ENCODE measurements at regions not wholly inside any gene's neighbourhood (a gene's known extent, or its start where the extent isn't known, plus 50 kb on each side); places are given as distances from the start of the nearest gene placed in this dataset.

DNA sequence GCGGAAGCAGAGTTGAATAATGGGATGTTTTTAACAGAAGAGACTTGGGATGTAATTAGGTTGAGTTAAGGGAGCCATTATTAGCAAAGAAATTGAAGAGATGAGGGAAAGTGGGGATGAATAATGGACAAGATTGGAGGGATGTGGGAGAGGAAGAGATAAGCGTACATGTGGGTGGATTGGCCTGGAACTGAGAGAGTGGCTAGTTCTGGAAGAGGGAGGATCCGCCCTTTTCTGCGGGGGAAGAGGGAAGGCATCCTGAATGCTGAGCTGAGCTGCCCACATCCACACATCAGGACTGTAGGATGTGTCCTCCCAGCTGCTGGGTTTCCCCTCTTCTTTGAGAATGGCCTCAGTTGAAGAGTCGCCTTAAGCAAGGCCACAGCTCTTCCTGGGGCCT, 68.3 kb upstream of the CADM1 start:
- Histone ChIP-seq H3K4me2 (ENCODE audit: low read length) (no peak overlapping the region), H3K9ac (ENCODE audit: low read length) (no peak overlapping the region), H2AFZ (ENCODE audit: low read depth, low read length) (no peak overlapping the region), H3K9me2 (ENCODE audit: insufficient read depth, low read length) (no peaks in the 10 kb centered on the region), H3K9me3 (ENCODE audit: low read length) (no peaks in the 10 kb centered on the region), H3K27me3 (ENCODE audit: insufficient read depth, low read depth, low read length) (no peaks in the 10 kb centered on the region), H3K79me2 (replicated peaks; ENCODE audit: insufficient read depth, low read length) (no peaks in the 10 kb centered on the region), H3F3A (ENCODE audit: insufficient read depth, low read length, poor library complexity, severe bottlenecking) (no peaks in the 10 kb centered on the region), H3K36me3 (ENCODE audit: insufficient read depth, low read length) (no peaks in the 10 kb centered on the region), H4K20me1 (ENCODE audit: insufficient read depth) (no peaks in the 10 kb centered on the region), H3K27ac (ENCODE audit: low read length) (no peak overlapping the region), H3K4me3 (ENCODE audit: low read length) (no peak overlapping the region)
- TF ChIP-seq EP300 (conservative IDR thresholded peaks at IDR 0.05; ENCODE audit: poor library complexity, severe bottlenecking), result no peak
- TF ChIP-seq, protein P1, sequence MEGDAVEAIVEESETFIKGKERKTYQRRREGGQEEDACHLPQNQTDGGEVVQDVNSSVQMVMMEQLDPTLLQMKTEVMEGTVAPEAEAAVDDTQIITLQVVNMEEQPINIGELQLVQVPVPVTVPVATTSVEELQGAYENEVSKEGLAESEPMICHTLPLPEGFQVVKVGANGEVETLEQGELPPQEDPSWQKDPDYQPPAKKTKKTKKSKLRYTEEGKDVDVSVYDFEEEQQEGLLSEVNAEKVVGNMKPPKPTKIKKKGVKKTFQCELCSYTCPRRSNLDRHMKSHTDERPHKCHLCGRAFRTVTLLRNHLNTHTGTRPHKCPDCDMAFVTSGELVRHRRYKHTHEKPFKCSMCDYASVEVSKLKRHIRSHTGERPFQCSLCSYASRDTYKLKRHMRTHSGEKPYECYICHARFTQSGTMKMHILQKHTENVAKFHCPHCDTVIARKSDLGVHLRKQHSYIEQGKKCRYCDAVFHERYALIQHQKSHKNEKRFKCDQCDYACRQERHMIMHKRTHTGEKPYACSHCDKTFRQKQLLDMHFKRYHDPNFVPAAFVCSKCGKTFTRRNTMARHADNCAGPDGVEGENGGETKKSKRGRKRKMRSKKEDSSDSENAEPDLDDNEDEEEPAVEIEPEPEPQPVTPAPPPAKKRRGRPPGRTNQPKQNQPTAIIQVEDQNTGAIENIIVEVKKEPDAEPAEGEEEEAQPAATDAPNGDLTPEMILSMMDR (IDR thresholded peaks at IDR 0.05; ENCODE audit: poor library complexity, severe bottlenecking), result no peak
- TF ChIP-seq, protein P2, sequence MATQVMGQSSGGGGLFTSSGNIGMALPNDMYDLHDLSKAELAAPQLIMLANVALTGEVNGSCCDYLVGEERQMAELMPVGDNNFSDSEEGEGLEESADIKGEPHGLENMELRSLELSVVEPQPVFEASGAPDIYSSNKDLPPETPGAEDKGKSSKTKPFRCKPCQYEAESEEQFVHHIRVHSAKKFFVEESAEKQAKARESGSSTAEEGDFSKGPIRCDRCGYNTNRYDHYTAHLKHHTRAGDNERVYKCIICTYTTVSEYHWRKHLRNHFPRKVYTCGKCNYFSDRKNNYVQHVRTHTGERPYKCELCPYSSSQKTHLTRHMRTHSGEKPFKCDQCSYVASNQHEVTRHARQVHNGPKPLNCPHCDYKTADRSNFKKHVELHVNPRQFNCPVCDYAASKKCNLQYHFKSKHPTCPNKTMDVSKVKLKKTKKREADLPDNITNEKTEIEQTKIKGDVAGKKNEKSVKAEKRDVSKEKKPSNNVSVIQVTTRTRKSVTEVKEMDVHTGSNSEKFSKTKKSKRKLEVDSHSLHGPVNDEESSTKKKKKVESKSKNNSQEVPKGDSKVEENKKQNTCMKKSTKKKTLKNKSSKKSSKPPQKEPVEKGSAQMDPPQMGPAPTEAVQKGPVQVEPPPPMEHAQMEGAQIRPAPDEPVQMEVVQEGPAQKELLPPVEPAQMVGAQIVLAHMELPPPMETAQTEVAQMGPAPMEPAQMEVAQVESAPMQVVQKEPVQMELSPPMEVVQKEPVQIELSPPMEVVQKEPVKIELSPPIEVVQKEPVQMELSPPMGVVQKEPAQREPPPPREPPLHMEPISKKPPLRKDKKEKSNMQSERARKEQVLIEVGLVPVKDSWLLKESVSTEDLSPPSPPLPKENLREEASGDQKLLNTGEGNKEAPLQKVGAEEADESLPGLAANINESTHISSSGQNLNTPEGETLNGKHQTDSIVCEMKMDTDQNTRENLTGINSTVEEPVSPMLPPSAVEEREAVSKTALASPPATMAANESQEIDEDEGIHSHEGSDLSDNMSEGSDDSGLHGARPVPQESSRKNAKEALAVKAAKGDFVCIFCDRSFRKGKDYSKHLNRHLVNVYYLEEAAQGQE (IDR thresholded peaks at IDR 0.05; ENCODE audit: borderline replicate concordance), result no peak
- TF ChIP-seq TAF1 (IDR thresholded peaks at IDR 0.05; ENCODE audit: low read depth), result no peak
- TF ChIP-seq RAD21 (conservative IDR thresholded peaks at IDR 0.05), result no peak
- TF ChIP-seq POLR2AphosphoS5 (IDR thresholded peaks at IDR 0.05), result no peak
- no peak for TF ChIP-seq SMC3 (conservative IDR thresholded peaks at IDR 0.05; ENCODE audit: poor library complexity)
- no peak for TF ChIP-seq EZH2 (IDR thresholded peaks at IDR 0.05; ENCODE audit: borderline replicate concordance, insufficient read depth, low read length, poor library complexity, severe bottlenecking)
- TF ChIP-seq MXI1 (conservative IDR thresholded peaks at IDR 0.05; ENCODE audit: poor library complexity, severe bottlenecking), result no peak

- Histone ChIP-seq H3K27me3 (ENCODE audit: insufficient read depth, low read depth, low read length) (no peaks in the 10 kb centered on the region), H3K9me3 (ENCODE audit: low read length) (no peaks in the 10 kb centered on the region), H3F3A (ENCODE audit: insufficient read depth, low read length, poor library complexity, severe bottlenecking) (no peaks in the 10 kb centered on the region), H2AFZ (ENCODE audit: low read depth, low read length) (no peak overlapping the region), H3K9ac (ENCODE audit: low read length) (no peak overlapping the region), H3K79me2 (replicated peaks; ENCODE audit: insufficient read depth, low read length) (no peaks in the 10 kb centered on the region), H3K4me3 (ENCODE audit: low read length) (no peak overlapping the region), H4K20me1 (ENCODE audit: insufficient read depth) (no peaks in the 10 kb centered on the region), H3K27ac (ENCODE audit: low read length) (no peak overlapping the region), H3K36me3 (ENCODE audit: insufficient read depth, low read length) (no peaks in the 10 kb centered on the region), H3K9me2 (ENCODE audit: insufficient read depth, low read length) (no peaks in the 10 kb centered on the region), H3K4me2 (ENCODE audit: low read length) (no peak overlapping the region)
- no peak for TF ChIP-seq RAD21 (conservative IDR thresholded peaks at IDR 0.05)
- TF ChIP-seq SMC3 (conservative IDR thresholded peaks at IDR 0.05; ENCODE audit: poor library complexity), result no peak
- TF ChIP-seq EP300 (conservative IDR thresholded peaks at IDR 0.05; ENCODE audit: poor library complexity, severe bottlenecking), result no peak
Measured at GRCh38 chr11:115566180-115566764, 62.1 kb upstream of the CADM1 start.

Measured in neural cell (in vitro differentiated cells).